HL-60 (cell line): ENCODE measurements at regions not wholly inside any gene's neighbourhood (a gene's known extent, or its start where the extent isn't known, plus 50 kb on each side); places are given as distances from the start of the nearest gene placed in this dataset.

Source experiments
- CTCF ChIP-seq: IDR thresholded peaks from one replicate; pipeline ENCODE4 v1.5.1; 2011; ENCODE audit warnings: low read length, control low read depth, inconsistent platforms; ENCODE audit not compliant: insufficient read depth
- GABPA ChIP-seq: IDR thresholded peaks from 2 replicates; pipeline ENCODE4 v1.6.1; 2012; ENCODE audit warnings: low read depth
- POLR2AphosphoS5 ChIP-seq: IDR thresholded peaks from 2 replicates; pipeline ENCODE4 v1.6.1; 2012; ENCODE audit warnings: low read depth
- REST ChIP-seq: IDR thresholded peaks from 2 replicates; pipeline ENCODE4 v1.6.1; 2012; ENCODE audit warnings: low read depth; ENCODE audit not compliant: insufficient replicate concordance

- no peak for TF ChIP-seq CTCF
- TF ChIP-seq GABPA = no peak
- TF ChIP-seq REST = no peak
- TF ChIP-seq POLR2AphosphoS5 = no peak
Measured at GRCh38 chr16:54590836-54591235, 304.2 kb upstream of the IRX3 start.
